ENCODE measurements at regions not wholly inside any gene's neighbourhood (a gene's known extent, or its start where the extent isn't known, plus 50 kb on each side); places are given as distances from the start of the nearest gene placed in this dataset.

DNA sequence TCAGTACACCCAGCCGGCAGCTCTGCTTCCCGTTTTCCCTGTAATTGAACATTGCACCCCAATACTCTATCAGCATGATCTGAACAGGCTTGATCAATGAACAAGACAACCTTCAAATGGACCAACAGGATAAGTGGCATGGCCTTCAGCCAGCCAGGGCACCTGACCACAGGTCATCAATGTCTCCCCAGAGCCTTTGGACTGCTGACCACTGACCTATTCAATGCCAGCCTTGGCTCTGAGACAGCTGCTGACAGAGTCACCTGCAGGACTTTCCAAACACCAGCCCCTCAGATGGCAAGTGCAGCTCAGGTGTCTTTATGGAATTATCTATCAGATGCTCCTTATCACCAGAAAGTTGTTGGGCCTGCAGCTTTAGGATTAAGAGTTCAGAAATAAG, 462.9 kb upstream of the ASIC2 start:
- ATAC-seq (replicated peaks in 1 of 4): no peak
- Mint-ChIP-seq H3K27ac (no peak overlapping the region), H3K9me3 (peaks cover 0 to 3% (median 0%) of the 10 kb centered on the region in 3 donors), H3K36me3 (no peaks in the 10 kb centered on the region), H3K27me3 (peaks cover 22 to 39% of the 10 kb centered on the region in 2 donors), H3K4me3 (no peak overlapping the region), H3K4me1 (peaks cover 0 to 7% (median 6%) of the 10 kb centered on the region in 3 donors)
- H3K27ac ChIP-seq (ENCODE audit: low read length): no peak overlapping the region
- peaks cover 0 to 14% of the 10 kb centered on the region in 2 experiments for H3K27me3 ChIP-seq (replicated peaks in 1 of 2; ENCODE audit: control insufficient read depth in 2 of 2, extremely low read depth in 1 of 2, insufficient read depth in 2 of 2, low read length in 1 of 2)
- no peaks in the 10 kb centered on the region for H3K9me3 ChIP-seq
- ChIA-PET CTCF (interaction anchor here in 1 of 2 donors (1.0 kb wide), 1 partner anchor 27 kb away, joined by 4 read pairs; no protein-coding TSS in a partner anchor), POLR2A (no interaction called here)
- DNase-seq: no peak
- H3K4me3 ChIP-seq (ENCODE audit: control insufficient read depth in 1 of 2, extremely low read depth in 1 of 2, low read length in 1 of 2): no peak overlapping the region
- H3K36me3 ChIP-seq (ENCODE audit: control insufficient read depth in 2 of 2, extremely low read depth in 1 of 2, insufficient read depth in 1 of 2, low read length in 1 of 2): no peaks in the 10 kb centered on the region
- no peaks in the 10 kb centered on the region for H3K4me1 ChIP-seq (ENCODE audit: control insufficient read depth in 1 of 2, extremely low read depth in 1 of 2, insufficient read depth in 2 of 2, low read length in 2 of 2)
- 80% methylated on average over 2 of the region's 2 CpGs for WGBS (ENCODE audit: insufficient coverage)

DNA sequence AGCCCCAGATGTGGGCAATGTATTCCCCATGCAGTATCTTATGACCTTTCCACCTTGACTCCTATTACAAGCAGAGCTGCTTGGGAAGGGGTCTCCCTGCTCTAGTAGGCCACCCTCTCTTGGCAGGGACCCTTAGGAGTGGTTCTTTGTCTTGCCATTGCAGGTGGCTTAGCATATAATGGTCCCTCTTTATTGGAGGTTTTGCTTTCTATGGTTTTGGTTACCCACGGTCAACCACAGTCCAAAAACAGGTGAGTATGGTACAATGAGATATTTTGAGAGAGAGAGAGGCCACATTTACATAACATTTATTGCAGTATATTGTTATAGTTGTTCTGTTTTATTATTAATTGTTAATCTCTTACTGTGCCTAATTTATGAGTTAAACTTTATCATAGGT, 472.8 kb upstream of the ASIC2 start:
- no peak overlapping the region for H3K27ac ChIP-seq (ENCODE audit: low read length)
- no peaks in the 10 kb centered on the region for H3K4me1 ChIP-seq (ENCODE audit: control insufficient read depth in 1 of 2, extremely low read depth in 1 of 2, insufficient read depth in 2 of 2, low read length in 2 of 2)
- Mint-ChIP-seq H3K9me3 (no peaks in the 10 kb centered on the region), H3K4me3 (no peak overlapping the region), H3K27me3 (peaks cover 3 to 12% of the 10 kb centered on the region in 2 donors), H3K36me3 (no peaks in the 10 kb centered on the region), H3K4me1 (no peaks in the 10 kb centered on the region), H3K27ac (no peak overlapping the region)
- no peaks in the 10 kb centered on the region for H3K9me3 ChIP-seq
- no peaks in the 10 kb centered on the region for H3K36me3 ChIP-seq (ENCODE audit: control insufficient read depth in 2 of 2, extremely low read depth in 1 of 2, insufficient read depth in 1 of 2, low read length in 1 of 2)
- WGBS (ENCODE audit: insufficient coverage): no CpG with 5 or more reads among the region's 1 CpG
- H3K27me3 ChIP-seq (replicated peaks in 1 of 2; ENCODE audit: control insufficient read depth in 2 of 2, extremely low read depth in 1 of 2, insufficient read depth in 2 of 2, low read length in 1 of 2): peaks cover 0 to 3% of the 10 kb centered on the region in 2 experiments
- ATAC-seq (replicated peaks in 1 of 4) (no peak), DNase-seq (no peak)
- no peak overlapping the region for H3K4me3 ChIP-seq (ENCODE audit: control insufficient read depth in 1 of 2, extremely low read depth in 1 of 2, low read length in 1 of 2)
- POLR2A ChIA-PET: no interaction called here
- CTCF ChIA-PET: no interaction called here

DNA sequence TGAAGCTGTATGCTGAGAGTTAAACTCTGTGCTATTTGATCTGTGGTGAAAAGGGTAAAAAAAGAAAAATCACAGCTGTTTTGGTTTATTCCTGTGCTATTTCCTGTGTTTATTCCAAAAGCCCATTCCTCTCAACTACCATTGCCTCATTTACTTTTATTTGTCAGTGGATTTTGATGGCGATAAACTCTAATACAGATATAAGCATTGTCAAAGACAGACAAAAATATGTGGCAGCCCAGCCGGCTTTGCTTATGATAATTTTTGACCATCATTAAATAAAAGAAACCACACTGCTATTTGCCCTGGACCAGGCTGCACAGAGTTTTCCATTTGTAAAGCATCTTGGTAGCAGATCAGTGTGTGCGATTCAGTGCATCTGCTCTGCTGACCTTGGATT, 473.6 kb upstream of the ASIC2 start:
- CTCF ChIA-PET: no interaction called here
- no peaks in the 10 kb centered on the region for H3K4me1 ChIP-seq (ENCODE audit: control insufficient read depth in 1 of 2, extremely low read depth in 1 of 2, insufficient read depth in 2 of 2, low read length in 2 of 2)
- no peak overlapping the region for H3K27ac Mint-ChIP-seq
- peaks cover 0 to 3% of the 10 kb centered on the region in 2 experiments for H3K27me3 ChIP-seq (replicated peaks in 1 of 2; ENCODE audit: control insufficient read depth in 2 of 2, extremely low read depth in 1 of 2, insufficient read depth in 2 of 2, low read length in 1 of 2)
- no peak overlapping the region for H3K4me3 ChIP-seq (ENCODE audit: control insufficient read depth in 1 of 2, extremely low read depth in 1 of 2, low read length in 1 of 2)
- no peak for DNase-seq
- WGBS (ENCODE audit: insufficient coverage): 89% methylated on average over 1 of the region's 3 CpGs
- ATAC-seq (replicated peaks in 1 of 4): no peak
- no peaks in the 10 kb centered on the region for H3K9me3 Mint-ChIP-seq
- no peak overlapping the region for H3K4me3 Mint-ChIP-seq
- H3K4me1 Mint-ChIP-seq: no peaks in the 10 kb centered on the region
- POLR2A ChIA-PET: no interaction called here
- no peaks in the 10 kb centered on the region for H3K9me3 ChIP-seq
- H3K36me3 Mint-ChIP-seq: no peaks in the 10 kb centered on the region
- peaks cover 8 to 14% of the 10 kb centered on the region in 2 donors for H3K27me3 Mint-ChIP-seq
- no peaks in the 10 kb centered on the region for H3K36me3 ChIP-seq (ENCODE audit: control insufficient read depth in 2 of 2, extremely low read depth in 1 of 2, insufficient read depth in 1 of 2, low read length in 1 of 2)
- no peak overlapping the region for H3K27ac ChIP-seq (ENCODE audit: low read length)

DNA sequence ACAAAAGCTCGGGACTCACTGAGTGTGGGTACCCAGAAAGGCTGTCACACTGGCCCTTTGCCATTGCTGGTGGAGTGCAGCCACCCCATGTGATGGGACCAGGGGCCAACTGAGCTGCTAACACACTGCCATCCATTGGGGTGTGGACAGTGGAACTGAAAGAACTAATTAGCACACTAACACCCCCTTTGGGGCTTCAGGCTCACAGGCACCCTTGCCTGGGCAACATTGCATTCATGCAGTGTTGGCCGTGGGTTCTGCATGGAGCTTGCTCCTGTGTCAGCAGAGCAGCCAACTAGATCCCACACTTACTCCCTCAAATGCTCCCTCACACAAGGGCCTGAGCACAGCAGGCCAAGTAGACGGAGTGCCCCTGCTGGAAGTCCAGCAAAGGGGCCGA, 476.0 kb upstream of the ASIC2 start:
- no peak overlapping the region for H3K27ac ChIP-seq (ENCODE audit: low read length)
- Mint-ChIP-seq H3K27ac (no peak overlapping the region), H3K27me3 (peaks cover 9 to 17% of the 10 kb centered on the region in 2 donors), H3K36me3 (no peaks in the 10 kb centered on the region), H3K4me1 (no peaks in the 10 kb centered on the region), H3K4me3 (no peak overlapping the region), H3K9me3 (no peaks in the 10 kb centered on the region)
- no peak overlapping the region for H3K4me3 ChIP-seq (ENCODE audit: control insufficient read depth in 1 of 2, extremely low read depth in 1 of 2, low read length in 1 of 2)
- H3K4me1 ChIP-seq (ENCODE audit: control insufficient read depth in 1 of 2, extremely low read depth in 1 of 2, insufficient read depth in 2 of 2, low read length in 2 of 2): no peaks in the 10 kb centered on the region
- no peak for DNase-seq
- no peak for ATAC-seq (replicated peaks in 1 of 4)
- no peaks in the 10 kb centered on the region for H3K9me3 ChIP-seq
- peaks cover 0 to 3% of the 10 kb centered on the region in 2 experiments for H3K27me3 ChIP-seq (replicated peaks in 1 of 2; ENCODE audit: control insufficient read depth in 2 of 2, extremely low read depth in 1 of 2, insufficient read depth in 2 of 2, low read length in 1 of 2)
- WGBS (ENCODE audit: insufficient coverage): 71% methylated on average over 1 of the region's 4 CpGs
- ChIA-PET POLR2A (no interaction called here), CTCF (no interaction called here)
- H3K36me3 ChIP-seq (ENCODE audit: control insufficient read depth in 2 of 2, extremely low read depth in 1 of 2, insufficient read depth in 1 of 2, low read length in 1 of 2): no peaks in the 10 kb centered on the region

DNA sequence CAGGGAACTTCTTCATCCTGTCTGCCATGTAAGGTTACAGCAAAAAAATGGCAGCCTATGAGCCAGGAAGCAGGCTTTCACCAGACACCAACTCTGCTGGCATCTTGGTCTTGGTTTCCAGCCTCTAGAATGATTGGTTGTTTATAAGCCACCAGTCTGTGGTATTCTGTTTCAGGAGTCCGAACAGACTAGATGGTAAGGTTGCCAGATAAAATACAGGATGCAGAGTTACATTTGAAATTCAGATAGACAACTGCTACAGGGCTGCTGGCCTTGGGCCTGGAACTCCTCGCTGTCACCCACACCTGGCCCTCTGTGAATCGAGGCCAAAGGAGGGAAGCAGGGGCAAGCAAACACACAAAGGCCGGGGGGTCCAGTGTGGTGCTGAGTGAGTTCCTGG, 478.8 kb upstream of the CCL2 start:
- CTCF ChIA-PET: no interaction called here
- 90% methylated on average over 2 of the region's 4 CpGs for WGBS (ENCODE audit: insufficient coverage)
- H3K4me3 Mint-ChIP-seq: no peak overlapping the region
- no peak for ATAC-seq (replicated peaks in 1 of 4)
- no peaks in the 10 kb centered on the region for H3K9me3 Mint-ChIP-seq
- peaks cover 0 to 20% of the 10 kb centered on the region in 2 experiments for H3K27me3 ChIP-seq (replicated peaks in 1 of 2; ENCODE audit: control insufficient read depth in 2 of 2, extremely low read depth in 1 of 2, insufficient read depth in 2 of 2, low read length in 1 of 2)
- no peaks in the 10 kb centered on the region for H3K4me1 ChIP-seq (ENCODE audit: control insufficient read depth in 1 of 2, extremely low read depth in 1 of 2, insufficient read depth in 2 of 2, low read length in 2 of 2)
- no peaks in the 10 kb centered on the region for H3K36me3 Mint-ChIP-seq
- H3K27ac Mint-ChIP-seq: no peak overlapping the region
- POLR2A ChIA-PET: no interaction called here
- H3K4me1 Mint-ChIP-seq: no peaks in the 10 kb centered on the region
- no peak for DNase-seq
- H3K4me3 ChIP-seq (ENCODE audit: control insufficient read depth in 1 of 2, extremely low read depth in 1 of 2, low read length in 1 of 2): no peak overlapping the region
- no peaks in the 10 kb centered on the region for H3K9me3 ChIP-seq
- H3K27ac ChIP-seq (ENCODE audit: low read length): no peak overlapping the region
- H3K27me3 Mint-ChIP-seq: peaks cover 21 to 24% of the 10 kb centered on the region in 2 donors
- no peaks in the 10 kb centered on the region for H3K36me3 ChIP-seq (ENCODE audit: control insufficient read depth in 2 of 2, extremely low read depth in 1 of 2, insufficient read depth in 1 of 2, low read length in 1 of 2)

DNA sequence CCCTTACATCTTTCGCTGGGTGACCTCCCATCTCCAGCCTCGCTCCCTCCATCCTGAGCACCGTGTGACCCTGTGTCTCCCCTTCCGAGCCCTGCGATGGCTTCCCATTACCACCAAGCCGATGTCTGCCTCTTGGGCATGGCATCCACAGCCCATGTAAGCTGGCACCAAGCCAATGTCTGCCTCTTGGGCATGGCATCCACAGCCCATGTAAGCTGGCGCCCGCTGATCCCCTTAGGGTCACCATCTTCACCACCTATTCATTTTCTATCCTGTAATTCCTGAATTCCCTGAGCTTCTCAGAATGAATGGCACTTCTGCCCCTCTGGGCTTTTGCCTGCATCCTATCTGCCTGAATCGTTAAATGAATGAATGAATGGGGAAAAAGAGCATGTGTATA, 478.2 kb upstream of the CCL2 start:
- no peaks in the 10 kb centered on the region for H3K36me3 Mint-ChIP-seq
- WGBS (ENCODE audit: insufficient coverage): 81% methylated on average over 5 of the region's 9 CpGs
- H3K27ac ChIP-seq (ENCODE audit: low read length): no peak overlapping the region
- peaks cover 0 to 24% of the 10 kb centered on the region in 2 experiments for H3K27me3 ChIP-seq (replicated peaks in 1 of 2; ENCODE audit: control insufficient read depth in 2 of 2, extremely low read depth in 1 of 2, insufficient read depth in 2 of 2, low read length in 1 of 2)
- no peak overlapping the region for H3K27ac Mint-ChIP-seq
- ChIA-PET POLR2A (no interaction called here), CTCF (no interaction called here)
- no peak overlapping the region for H3K4me3 Mint-ChIP-seq
- peaks cover 20 to 28% of the 10 kb centered on the region in 2 donors for H3K27me3 Mint-ChIP-seq
- H3K9me3 ChIP-seq: no peaks in the 10 kb centered on the region
- no peaks in the 10 kb centered on the region for H3K36me3 ChIP-seq (ENCODE audit: control insufficient read depth in 2 of 2, extremely low read depth in 1 of 2, insufficient read depth in 1 of 2, low read length in 1 of 2)
- no peaks in the 10 kb centered on the region for H3K9me3 Mint-ChIP-seq
- DNase-seq: no peak
- no peaks in the 10 kb centered on the region for H3K4me1 Mint-ChIP-seq
- no peak for ATAC-seq (replicated peaks in 1 of 4)
- H3K4me1 ChIP-seq (ENCODE audit: control insufficient read depth in 1 of 2, extremely low read depth in 1 of 2, insufficient read depth in 2 of 2, low read length in 2 of 2): no peaks in the 10 kb centered on the region
- no peak overlapping the region for H3K4me3 ChIP-seq (ENCODE audit: control insufficient read depth in 1 of 2, extremely low read depth in 1 of 2, low read length in 1 of 2)

DNA sequence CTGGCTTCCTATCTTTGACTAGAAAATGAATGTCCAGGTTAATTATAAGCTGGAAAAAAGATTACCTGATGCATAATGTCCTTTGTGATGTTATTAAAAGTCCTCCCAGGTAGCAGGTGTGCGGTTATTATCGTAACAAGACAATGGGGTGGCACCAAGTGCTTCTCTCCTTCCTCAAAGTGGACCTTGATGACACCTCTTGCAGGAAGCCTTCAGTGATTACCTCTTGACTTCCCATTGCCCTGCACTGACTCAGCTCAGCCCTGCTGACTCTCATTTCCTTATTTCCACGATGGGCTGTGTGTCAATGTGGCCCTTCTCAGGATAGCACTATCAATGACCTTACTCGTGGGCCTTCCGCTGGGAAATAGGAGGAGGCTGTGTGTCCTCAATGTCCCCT, 477.4 kb upstream of the CCL2 start:
- ChIA-PET POLR2A (no interaction called here), CTCF (interaction anchor here in 1 of 2 donors (0.6 kb wide), 1 partner anchor 920 kb away, joined by 4 read pairs; no protein-coding TSS in a partner anchor)
- Histone ChIP-seq H3K4me1 (ENCODE audit: control insufficient read depth in 1 of 2, extremely low read depth in 1 of 2, insufficient read depth in 2 of 2, low read length in 2 of 2) (no peaks in the 10 kb centered on the region), H3K9me3 (no peaks in the 10 kb centered on the region), H3K36me3 (ENCODE audit: control insufficient read depth in 2 of 2, extremely low read depth in 1 of 2, insufficient read depth in 1 of 2, low read length in 1 of 2) (no peaks in the 10 kb centered on the region), H3K27me3 (replicated peaks in 1 of 2; ENCODE audit: control insufficient read depth in 2 of 2, extremely low read depth in 1 of 2, insufficient read depth in 2 of 2, low read length in 1 of 2) (peaks cover 0 to 24% of the 10 kb centered on the region in 2 experiments), H3K4me3 (ENCODE audit: control insufficient read depth in 1 of 2, extremely low read depth in 1 of 2, low read length in 1 of 2) (no peak overlapping the region), H3K27ac (ENCODE audit: low read length) (no peak overlapping the region)
- H3K27ac Mint-ChIP-seq: no peak overlapping the region
- H3K27me3 Mint-ChIP-seq: peaks cover 18 to 29% of the 10 kb centered on the region in 2 donors
- no peaks in the 10 kb centered on the region for H3K4me1 Mint-ChIP-seq
- DNase-seq (no peak), ATAC-seq (replicated peaks in 1 of 4) (no peak)
- WGBS (ENCODE audit: insufficient coverage): 94% methylated on average over 2 of the region's 5 CpGs
- H3K4me3 Mint-ChIP-seq: no peak overlapping the region
- no peaks in the 10 kb centered on the region for H3K9me3 Mint-ChIP-seq
- H3K36me3 Mint-ChIP-seq: no peaks in the 10 kb centered on the region
